HG03439 (cell line): ENCODE measurements at regions not wholly inside any gene's neighbourhood (a gene's known extent, or its start where the extent isn't known, plus 50 kb on each side); places are given as distances from the start of the nearest gene placed in this dataset.
"Not testable (repeated sequence)": the region's sequence is repeated elsewhere in the genome, so short reads cannot be mapped to it uniquely, and the experiment has no call there.

Source experiments
- ATAC-seq: cut with Tn5 transposase; IDR thresholded peaks from one replicate; pipeline ENCODE4 v1.9.1; 2021; ENCODE audit warnings: mild to moderate bottlenecking, moderate library complexity; ENCODE audit not compliant: unreplicated experiment

GRCh38 chr2:142827170-142827569 is 50.3 kb upstream of the KYNU start:
- no peak for ATAC-seq

DNA sequence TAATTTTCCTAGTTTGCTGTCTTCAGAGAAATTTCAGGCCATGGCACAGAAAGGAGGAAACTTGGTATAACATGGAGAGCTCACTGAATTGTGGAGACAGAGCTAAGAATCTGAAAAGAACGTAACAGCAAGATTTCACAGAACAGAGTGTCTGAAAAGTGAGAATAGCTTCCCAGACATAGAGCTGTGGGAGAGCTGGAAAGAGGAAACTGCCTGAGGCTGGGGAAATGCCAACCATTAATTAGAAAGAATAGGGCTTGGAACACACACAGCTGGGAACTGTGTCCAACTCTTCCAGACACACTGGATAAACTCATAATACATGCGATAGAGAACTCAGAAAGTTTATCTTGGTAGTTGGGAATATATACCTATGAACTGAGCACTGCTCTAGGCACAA is 51.6 kb upstream of the KYNU start:
- ATAC-seq: no peak

DNA sequence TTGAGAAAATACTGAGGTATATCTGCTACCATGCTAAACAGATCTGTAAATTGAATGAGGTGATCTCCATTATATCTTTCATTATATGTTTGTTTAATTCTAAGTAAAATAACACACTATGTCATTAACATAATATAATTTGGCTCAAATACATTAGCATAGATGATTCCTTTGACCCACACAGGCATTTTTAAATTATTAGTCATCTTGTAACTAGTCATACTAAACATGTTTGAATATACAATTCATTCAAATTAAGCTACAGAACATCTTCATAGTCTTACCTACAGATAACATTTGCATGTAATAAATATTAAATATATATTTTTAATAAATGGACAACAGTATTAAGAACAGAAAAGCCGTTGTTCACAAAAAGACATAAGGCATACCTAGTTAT is 52.7 kb upstream of the KYNU start:
- no peak for ATAC-seq

DNA sequence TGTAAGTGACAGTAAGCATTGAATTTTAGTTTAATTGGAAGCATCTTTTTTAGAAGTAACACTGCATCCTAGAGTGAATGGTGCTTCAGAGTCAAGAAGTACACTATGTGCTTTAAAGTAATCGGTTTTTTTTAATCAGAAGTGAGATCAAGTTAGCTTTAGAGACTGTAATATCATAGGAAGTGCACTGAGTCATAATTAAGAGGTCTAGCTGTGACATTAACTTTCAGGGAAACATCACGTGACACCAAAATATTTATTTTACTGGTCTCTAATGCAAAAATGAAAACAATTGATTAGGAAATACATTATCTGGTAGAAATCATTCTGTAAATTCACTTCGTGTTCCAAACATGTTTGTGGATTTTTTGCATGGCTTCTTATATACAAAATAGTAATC is 55.3 kb upstream of the KYNU start:
- ATAC-seq: no peak

GRCh38 chr2:142819411-142819810 is 58.1 kb upstream of the KYNU start:
- ATAC-seq: no peak

DNA sequence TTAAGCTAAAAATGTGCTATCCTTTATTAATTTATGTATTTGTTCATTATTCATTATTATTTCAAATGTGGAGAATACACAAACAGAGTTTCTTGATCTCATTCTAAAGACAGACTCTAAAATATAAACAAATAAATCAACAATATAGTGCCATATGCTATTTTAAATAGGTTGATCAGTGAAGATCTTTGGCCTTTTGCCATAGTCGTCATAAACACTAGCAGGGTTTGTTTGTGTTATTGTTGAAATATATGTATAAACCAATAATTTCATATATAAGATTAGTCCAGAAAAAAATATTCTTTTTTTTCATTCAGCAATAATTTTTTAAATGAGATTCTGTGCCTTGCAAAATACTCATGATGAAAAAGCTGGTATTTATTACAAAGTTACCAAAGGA is 62.1 kb upstream of the KYNU start:
- no peak for ATAC-seq

- ATAC-seq: no peak
These were observed 63.3 kb upstream of the KYNU start for GRCh38 chr2:142813830-142814829.

GRCh38 chr2:142811644-142812043 is 65.8 kb upstream of the KYNU start:
- ATAC-seq: not testable (repeated sequence)

GRCh38 chr2:142805244-142805643 is 72.2 kb upstream of the KYNU start:
- no peak for ATAC-seq

- no peak for ATAC-seq
These were observed 74.3 kb upstream of the KYNU start for GRCh38 chr2:142803158-142803557.

GRCh38 chr2:142796588-142796987 is 80.9 kb upstream of the KYNU start:
- no peak for ATAC-seq

DNA sequence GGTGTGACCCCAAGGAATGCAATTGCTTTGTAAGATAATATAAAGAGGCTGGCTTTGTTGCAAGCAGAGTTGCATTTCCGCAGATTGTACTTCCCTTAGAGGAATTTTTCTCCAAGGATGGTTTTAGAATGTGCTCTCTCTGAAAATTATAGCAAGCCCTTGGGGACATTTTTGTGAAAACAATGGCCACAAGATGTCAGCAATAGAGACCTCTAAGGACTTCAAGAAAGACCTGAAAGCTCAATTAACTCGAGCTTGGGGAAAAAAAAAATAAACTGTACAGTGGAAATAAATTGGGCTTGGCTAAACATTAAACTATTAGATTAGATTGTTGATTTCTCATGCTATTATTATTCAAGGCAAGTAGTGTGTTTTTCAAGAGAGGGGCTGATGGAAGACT is 81.3 kb upstream of the KYNU start:
- no peak for ATAC-seq

DNA sequence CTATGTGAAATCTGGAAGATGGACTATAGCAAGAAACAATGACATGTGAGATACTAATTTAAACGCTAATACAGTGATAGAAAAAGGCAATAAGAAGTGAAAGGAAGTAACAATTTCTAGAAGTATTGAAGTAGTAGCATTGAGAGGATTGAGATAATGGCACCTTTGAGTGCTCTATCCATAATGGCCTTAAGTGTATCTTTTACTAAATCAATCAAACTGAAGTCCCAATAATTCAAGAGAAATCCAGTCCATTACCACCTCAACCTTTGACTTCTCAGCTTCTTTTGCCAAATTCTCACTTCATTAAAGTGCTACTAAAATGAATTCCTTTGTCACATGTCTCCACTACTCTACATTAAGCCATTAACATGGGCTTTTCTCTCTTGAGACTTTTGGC is 82.6 kb upstream of the KYNU start:
- ATAC-seq: no peak

DNA sequence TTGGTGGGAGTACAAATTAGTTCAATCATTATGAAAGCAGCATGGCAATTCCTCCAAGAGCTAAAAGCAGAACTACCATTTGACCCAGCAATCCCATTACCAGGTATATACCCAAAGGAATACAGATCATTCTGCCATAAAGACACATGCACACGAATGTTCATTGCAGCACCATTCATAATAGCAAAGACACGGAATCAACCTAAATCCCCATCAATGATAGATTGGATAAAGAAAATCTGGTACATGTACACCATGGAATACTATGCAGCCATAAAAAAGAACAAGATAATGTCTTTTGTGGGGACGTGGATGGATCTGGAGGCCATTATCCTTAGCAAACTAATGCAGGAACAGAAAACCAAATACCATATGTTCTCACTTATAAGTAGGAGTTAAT is 85.1 kb upstream of the KYNU start:
- not testable (repeated sequence) for ATAC-seq

DNA sequence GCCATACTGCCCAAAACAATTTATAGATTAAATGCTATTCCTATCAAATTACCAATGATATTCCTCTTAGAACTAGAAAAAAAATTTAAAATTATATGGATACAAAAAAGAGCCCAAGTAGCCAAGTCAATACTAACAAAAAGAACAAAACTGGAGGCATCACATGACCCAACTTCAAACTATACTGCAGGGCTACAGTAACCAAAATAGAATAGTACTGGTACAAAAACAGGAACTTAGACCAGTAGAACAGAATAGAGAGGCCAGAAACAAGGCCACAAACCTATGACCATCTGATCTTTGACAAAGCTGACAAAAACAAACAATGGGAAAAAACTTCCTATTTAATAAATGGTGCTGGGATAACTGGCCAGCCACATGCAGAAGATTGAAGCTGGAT is 86.1 kb upstream of the KYNU start:
- ATAC-seq: no peak

DNA sequence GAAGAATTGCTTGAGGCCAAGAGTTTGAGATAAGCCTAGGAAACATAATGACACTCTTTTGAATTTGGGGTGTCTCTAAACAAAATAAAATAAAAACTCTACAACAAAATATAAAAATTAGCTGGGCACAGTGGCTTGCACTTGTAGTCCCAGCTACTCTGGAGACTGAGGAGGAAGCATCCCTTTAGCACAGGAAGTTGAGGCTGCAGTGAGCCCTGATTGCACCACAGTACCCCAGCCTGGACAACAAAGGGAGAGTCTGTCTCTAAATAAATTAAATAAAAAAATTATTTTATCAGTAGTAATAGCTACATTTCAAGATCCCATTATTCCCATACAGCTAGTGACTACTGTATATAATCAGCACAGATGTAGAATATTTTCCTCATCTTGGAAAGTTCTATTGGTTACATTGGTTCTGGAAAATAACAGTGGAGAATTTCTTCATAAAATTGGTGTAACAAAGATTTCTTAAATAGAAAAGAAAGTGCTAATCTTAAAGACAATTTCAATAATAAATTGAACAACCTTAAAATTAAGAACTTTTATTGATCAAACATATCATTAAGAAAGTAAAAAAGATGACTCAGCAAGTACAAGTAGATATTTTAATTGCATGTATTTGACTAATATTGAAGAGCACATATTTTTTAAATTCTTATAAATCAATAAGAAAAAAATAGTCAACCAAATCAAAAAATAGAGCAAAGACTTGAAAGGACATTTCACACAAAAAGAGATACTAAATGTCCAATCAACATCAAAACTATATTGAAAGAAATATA is 90.4 kb upstream of the KYNU start:
- ATAC-seq: no peak

DNA sequence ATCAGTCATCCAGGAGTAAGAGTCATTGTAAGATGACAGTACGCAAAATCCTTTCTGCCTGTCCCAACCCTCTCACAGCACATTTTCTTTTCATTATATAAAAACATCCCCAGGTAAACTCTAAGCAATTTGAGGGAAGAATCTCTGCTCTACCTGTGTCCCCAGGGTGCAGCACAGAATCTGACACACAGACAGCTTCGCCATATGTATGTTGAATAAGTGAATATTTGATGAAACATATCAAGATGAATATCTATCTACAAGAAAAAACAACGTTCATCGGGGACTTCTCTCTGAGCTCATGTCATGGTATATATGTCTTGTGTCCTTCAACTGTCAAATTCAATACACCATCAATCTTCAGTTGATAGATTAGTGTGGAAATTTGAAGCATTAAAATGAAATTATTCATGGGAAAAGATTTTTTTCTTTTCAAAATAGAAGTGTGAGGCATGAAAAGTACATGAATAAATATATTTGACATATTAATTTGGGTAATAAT is 94.5 kb upstream of the KYNU start:
- ATAC-seq: no peak

- no peak for ATAC-seq
These were observed 96.3 kb upstream of the KYNU start for GRCh38 chr2:142781146-142781545.

- no peak for ATAC-seq
These were observed 99.2 kb upstream of the KYNU start for GRCh38 chr2:142778289-142778688.

DNA sequence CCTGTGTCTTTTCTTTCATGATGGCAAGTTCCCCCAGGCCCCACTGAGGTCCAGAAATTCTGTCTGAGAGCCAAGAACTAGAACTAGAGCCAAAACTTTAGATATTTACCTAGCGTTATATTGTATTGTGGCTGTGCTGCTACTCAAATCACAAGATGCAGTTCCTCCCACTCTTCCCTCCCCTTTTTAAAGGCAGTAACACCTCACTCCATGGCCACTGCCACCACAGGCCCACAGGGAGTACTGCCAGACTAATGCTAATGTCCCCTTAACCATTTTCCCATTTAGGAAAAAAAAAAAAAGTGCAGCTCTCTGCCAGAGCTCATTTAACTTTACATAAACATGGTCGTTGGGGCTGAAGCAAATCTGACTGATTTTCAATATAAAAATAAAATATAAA is 99.7 kb upstream of the KYNU start:
- ATAC-seq: no peak

GRCh38 chr2:142769761-142770160 is 107.7 kb upstream of the KYNU start:
- no peak for ATAC-seq

DNA sequence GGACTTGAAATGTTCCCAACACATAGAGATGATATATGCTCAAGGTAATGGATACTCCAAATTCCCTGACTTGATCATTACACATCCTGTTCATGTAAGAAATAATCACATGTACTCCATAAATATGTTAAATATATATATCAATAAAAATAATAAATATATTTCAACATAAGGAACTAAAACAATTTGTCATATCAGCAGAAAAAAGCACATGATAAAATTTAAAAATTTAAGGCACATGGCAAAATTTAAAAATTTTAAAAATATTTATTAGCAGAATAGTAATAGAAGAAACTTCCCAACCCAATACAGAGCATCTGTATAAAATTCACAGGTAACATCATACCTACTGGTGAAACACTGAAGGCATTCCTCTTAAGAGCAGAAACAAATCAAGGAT is 109.6 kb upstream of the KYNU start:
- ATAC-seq: no peak
